Fibroblast of skin of abdomen (primary cell): ENCODE measurements at regions not wholly inside any gene's neighbourhood (a gene's known extent, or its start where the extent isn't known, plus 50 kb on each side); places are given as distances from the start of the nearest gene placed in this dataset.
A peak's percentile ranks its signal among the peaks of the same experiment; 100 is the strongest.

ENCODE experiments used
- DNase-seq: peaks from one replicate; pipeline ENCODE4 v3.0.0-alpha.2; 2013

DNA sequence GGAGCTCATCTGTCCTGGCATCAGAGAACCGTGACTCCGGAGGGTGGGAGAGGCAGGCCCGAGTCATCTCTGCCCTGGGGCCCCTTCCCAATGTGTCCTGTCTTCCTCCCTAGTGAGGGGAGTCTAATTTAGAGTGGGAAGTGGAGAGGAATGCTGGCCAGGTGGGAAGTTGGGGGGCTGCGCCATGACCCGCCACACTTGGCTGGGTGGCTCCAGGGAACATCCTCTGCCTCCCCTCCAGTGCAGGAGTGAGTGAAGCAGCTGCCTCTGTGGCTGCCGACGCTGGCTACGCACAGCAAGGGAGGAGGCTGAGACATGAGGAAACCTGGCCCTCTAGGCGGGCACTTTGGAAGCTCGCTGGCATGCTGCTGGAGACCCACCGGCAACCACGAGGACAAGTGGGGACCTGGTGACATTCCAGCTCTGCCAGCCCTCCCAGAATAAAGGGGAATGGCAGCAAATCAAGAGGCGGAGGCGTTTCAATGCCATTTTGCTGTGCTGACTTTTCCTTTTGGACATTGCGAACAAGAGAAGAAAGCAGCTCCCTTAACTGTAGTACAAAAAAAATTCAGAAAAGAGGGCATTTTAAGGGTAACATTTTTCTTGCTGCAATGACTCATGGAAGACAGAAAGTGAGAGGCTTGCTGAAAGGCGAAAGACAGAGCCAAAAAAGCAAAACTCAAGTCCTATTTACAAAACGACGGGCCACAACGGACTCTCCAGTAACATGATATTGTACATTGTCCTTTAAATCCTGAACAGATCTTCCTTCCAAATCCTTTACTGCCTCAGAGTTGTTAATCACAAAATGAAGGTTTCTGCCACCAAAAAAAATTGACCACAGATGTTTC is 121.2 kb upstream of the PITRM1 start:
- DNase-seq: peak; percentile 61

DNA sequence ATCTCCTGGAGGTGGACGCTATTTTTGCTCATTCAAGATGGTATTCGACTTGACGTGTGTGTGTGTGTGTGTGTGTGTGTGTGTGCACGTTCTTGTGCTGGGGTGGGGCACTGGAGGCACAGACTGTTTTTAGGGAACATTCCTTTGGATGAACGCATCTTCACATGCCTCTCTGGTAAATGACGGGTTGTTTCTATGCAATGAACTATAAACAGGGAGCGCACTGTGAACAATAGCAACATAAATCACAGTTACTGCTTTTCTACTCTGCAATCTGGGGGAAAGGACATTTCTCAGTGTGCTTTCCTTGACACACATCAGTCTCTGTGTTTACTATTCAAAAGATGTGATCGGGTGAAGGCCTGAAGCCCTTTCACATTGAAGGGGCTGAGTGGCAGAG is 120.1 kb upstream of the PITRM1 start:
- DNase-seq: peak; percentile 66

DNA sequence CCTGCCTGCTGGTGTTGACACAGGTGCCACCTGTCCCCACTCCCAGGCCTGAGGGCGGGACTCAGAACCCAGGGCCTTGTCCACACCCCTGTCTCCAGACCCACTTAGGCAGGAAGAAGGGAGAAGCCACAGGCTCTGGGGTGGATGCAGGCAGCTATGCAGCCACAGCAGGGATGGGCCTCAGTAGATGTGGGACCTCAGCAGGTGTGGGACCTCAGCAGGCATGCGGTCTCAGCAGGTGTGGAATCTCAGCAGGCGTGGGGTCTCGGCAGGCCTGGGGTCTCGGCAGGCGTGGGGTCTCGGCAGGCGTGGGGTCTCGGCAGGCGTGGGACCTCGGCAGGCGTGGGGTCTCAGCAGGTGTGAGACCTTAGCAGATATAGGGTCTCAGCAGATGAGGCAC is 118.0 kb upstream of the PITRM1 start:
- DNase-seq: no peak

DNA sequence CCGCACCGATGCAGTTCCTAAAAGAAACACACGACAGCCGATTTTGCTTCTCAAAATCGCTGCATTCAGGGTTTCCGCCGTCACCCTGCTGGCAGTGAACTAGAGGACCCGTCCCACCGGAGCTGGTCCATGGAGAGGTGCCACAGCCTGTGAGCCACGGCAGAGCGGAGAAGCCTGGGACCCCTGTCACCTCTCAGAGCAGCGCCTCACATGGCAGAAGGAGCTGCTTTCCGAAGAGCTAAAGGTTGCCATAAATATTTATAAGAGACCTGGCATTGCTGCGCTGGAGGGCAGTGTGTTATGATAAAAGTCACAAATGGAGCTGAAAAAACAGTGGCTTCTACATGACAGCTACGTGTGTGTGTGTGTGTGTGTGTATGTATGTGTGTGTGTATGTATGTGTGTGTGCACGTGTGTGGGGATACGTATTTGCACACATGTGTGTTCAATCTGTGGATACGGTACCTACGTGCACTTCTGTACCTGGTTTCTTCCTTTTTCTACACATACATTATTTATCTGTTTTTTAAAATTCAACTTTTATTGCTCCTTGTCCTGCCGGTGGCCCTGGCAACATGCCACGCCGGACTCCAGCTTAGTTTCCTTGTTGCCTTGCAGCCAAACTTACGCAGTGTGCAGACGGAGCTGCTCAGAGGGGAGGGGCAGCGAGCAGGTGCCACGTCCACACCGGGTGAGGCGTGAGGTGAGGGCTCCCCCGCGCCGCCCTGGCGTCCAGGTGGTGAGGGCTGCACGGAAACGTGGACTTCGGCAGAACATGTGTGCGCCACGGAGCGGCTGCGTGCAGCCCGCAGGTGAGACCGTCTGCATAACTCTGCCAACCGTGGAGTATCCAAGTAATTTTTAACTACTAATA is 115.2 kb upstream of the PITRM1 start:
- DNase-seq: no peak

DNA sequence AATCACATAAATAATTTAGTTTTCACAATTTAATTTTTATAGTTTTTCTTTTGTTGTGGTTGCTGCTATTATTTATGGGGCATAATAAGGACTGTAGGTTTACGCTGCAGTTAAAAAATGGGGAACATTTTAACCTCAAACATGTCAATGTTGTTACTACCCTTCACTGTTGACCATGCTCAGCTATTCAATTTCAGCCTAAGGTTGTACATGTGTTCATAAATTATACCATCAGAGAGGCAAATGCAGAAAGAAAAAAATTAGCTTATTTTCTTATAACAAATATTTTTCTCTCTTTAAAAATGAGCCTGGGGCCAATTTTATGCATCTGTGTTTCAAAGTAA is 110.1 kb upstream of the PITRM1 start:
- DNase-seq: no peak

DNA sequence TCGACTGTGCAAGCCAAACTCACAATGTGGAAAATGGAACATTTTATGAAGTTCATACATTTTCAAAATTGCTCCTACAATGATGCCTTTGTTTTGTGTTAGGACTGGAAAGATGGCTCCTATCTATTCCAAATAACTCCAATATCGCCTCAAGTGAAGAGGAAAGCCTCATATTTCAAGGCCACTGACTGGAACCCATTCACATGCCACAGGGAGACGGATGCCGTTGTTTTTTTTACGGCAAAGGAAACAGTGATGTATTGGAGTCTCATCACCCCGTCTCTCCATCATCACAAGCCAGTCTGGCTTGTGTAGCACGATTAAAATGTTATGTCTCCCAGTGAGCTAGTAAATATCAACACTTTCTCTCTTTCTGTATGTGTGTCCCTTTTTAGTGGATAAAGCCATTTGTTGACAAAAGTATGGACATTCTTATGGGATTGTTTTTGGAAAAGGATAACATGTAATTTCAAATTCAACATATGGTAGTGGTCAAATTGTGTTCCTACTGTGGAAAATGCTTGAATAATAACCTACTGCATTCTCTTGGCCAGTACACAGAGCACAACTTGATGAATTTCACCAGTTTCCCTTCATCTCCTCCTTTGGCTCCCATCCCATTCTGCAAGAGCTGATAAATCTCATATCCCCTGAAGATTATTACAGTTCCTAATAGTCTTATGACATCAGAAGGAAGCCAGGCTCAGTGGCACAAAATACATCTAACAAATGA is 109.5 kb upstream of the PITRM1 start:
- DNase-seq: no peak

DNA sequence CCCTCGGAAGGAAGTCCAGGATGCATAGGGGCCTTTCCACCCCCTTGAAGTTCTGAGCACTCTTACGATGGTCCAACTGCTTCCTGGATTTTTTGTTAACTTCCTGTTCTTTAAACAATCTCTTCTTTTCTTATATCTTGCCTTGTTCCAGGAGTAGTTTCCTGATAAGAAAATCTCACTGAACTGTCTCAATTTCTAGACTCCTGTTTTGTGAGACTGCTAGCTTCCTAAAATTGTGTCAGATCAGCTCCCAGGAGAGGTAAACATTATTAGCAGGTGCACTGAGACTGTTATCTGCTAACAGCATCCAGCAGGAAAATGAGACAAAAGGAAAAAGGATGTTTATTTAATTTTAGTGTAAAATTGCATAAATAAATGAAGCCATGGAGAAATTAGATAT is 106.2 kb upstream of the PITRM1 start:
- no peak for DNase-seq

DNA sequence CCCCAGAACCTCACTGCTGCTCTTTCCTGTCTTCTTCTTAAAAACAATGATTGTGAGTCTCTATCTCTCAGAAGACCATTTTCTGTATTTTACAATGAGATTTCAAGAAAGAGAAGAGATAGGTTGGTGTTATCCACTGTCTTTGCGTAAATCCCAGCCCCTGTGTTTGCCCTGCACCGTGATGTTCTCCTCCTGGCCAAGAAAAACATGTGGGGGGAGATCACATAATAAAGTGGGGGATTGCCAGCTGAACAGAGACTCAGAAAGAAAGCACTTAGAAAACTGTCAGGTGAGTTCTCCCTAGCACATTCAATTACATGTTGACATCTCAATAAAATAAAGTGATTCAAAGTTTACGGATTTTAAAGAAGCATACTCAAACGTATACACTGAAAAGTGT is 105.0 kb upstream of the PITRM1 start:
- DNase-seq: no peak

DNA sequence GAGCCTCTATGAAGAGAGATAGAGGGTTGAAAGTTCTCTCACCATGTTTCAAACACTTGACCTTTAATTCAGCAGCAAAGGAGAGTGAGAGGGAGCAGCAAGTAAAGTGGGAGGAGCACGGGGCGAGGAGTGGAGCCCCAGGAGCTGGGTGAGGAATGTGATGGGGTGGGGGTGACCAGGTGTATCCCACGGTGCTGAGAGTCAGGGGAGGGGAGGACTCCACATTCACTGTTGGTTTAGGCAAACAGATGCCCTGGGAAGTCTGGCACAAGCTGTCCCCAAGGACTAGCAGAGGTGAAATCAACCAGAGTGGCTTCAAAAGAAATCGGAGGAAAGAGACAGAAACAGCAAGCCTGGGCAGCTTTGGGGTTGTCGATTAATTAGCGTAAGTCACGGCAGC is 101.8 kb upstream of the PITRM1 start:
- DNase-seq: no peak

DNA sequence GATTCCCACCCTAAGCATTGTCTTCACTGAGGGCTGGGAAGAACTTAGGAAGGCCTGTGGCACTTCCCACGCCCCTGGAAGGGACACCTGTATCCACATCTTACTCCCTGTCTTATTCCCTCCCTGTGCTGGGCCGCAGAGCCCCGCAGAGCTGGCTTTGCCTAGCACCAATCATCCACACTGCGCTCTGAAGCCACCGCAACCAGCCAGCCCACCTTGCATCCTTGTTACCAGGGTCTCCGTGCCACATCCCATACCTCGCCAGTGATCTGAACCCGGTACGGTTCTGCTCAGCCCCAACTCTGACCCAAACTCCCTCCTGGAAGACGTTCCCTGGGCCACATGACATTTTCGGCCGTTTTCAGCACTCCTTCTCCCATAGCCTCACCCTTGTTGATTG is 101.4 kb upstream of the PITRM1 start:
- DNase-seq: no peak

DNA sequence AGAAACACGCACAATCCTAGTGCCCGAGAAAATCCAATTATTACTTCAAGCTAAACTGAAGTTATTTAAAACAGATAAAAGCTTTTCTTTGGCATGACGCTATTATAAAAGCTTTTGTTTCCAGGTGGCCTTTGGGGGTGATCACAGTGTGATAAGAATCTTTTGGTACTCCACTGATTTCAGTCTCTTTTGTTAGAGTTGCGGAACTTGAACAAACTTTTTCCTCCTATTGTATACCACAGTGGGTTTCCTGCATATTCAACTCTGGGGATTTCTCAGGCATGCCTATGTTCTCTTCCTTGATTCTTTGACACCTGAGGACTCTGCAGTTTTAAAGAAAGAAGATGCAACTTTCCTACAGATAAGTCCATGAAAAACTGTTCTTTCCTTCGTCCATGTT is 99.7 kb upstream of the PITRM1 start:
- no peak for DNase-seq

DNA sequence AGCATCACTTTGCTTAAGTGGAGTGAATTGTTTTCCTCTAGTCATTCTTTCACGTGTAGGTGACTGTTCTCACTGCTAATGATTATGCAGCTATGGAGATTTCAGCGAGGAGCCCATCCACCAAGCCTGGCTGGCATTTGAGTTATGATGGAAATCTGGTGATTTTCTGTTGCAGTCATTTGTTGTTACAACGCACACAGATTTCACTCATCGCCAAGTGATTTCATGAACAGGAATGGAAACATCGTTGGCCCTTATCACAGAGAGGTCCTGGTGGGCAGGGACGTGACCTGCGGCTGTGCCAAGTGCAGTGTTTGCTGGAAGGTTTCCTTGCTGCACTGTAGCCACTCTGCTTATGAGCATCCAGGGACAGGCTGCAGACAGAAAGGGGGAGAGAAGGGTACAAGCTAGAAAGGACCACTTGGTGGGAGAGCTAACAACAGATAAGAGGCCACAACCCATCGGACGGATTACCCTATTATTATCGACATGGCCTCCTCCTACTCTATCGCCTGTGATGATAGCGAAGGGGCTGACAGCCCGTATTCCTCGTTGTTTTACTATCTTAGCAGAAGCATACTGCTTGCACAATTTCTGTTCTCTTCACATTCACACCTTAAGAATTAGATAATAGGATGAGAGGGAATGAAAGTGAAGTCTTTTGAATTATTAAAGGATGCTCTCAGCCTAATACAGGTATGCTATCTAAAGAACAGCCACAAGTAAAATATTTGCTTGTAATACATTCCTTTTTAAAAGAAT is 99.0 kb upstream of the PITRM1 start:
- DNase-seq: no peak

DNA sequence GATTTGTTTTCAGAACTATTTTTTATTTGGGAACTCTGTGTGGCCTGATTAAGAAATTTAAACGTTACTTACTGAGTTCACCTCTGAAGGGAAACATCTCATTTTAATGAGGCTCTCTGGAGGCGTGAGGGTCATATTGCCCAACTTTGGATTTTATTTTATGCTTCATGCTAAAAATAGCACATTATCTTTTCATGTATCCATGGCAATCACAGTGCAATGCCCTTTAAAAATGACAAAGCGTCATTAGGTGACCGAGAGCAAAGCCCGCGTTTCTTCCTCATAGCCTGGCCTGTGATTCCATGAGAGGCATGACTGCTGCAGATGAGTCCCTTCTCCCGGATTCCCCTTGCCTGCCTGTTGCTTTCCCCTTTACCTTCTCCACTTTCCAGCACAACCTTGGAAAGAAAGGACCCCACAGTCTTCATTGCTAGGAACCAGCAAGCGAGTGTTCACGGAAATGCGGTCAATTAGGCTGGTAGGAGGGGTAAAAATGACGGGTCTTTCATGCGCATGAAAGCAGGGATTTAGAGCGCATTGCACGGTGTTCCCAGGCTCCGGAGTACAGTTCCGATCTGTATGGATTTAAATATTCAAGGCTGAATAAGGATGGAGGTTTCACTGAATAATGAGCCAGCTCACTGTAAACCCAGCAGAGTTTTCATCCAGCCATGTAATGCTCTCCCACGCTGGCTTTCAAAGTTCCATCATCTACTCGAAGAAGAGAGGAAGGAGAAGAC is 98.2 kb upstream of the PITRM1 start:
- DNase-seq: no peak

DNA sequence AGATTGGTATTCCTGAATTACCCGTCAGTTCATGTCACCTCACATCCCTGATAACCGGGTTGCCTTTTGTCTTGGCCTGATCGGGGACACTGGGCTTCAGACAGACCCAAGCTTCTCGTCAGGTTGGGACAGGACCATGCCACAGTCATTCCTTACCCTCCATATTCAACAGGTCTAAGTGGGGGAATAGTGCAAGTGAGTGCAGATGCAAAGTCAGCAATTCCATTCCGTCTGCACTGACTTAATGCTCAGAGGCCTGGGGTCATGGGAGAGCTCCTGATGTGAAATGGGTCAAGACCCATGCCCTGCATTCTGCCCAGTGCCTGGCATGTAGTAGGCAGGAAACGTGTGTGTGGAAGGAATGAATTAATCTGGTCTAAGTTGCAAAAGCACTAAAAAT is 95.4 kb upstream of the PITRM1 start:
- DNase-seq: no peak

DNA sequence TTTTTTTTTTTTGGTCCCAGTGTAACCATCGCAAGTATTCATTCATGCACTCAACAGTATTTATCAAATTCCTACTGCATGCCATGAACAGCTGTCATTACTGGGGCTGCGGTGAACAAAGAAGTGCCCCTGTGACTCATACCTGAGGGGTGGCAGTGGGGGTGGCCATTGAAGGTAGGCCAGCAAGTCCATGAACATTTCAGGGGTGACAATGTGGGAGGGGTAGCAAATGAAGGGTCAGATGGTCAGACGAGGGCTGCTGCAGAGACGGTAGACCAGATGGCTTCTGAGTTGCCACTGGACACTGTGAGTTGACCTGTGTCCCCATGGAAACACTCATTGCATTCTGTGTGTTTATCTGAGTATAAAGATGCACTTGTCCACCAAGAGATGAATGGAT is 92.5 kb upstream of the PITRM1 start:
- peak; percentile 32 for DNase-seq

DNA sequence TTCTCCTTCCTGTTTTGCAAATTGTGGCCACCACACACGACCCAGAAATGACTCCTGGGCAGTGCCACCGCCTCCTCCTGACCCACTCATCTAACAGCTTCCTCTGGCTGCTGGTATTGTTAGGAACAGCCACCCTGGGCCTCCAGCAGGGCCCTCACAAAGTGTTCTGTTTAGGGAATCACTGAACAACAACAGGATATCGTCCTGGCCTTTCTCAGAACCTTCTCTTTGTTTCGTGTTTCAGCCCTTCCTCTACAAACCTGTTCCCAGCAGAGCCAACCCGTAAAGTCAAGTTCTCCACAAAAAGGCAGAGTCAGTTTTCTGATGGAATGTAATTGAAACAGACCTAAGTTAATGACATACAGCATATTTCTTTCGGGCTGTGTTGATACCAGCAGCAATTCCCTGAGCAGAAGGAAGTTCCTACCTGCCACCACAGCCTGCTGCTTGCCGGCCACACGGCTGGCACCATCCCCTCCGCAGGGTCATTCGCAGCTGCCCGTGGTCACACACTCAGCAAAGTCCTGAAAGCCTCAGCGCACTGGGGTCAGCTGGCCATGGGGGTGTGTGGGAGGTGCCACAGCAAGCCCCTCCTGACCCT is 91.7 kb upstream of the PITRM1 start:
- DNase-seq: no peak

DNA sequence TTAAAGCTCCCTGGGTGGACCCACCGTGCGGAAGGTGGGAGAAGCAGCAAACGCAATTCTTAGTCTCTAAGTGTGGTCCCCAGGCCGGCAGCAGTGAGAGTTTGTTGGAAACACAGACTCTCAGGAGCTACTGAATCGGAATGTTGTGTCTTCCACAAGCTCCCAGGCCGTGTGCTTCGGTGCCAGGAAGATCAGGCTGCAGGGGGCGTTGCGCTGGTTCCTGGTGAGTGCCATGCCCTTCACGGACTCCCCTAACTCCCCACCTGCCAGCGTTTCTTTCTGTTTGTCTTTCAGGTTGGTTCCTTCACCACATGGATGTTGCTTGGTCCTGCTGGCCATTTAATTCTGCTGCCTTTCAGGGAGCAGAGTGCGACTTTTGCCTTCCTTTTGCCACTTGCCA is 91.2 kb upstream of the PITRM1 start:
- no peak for DNase-seq

DNA sequence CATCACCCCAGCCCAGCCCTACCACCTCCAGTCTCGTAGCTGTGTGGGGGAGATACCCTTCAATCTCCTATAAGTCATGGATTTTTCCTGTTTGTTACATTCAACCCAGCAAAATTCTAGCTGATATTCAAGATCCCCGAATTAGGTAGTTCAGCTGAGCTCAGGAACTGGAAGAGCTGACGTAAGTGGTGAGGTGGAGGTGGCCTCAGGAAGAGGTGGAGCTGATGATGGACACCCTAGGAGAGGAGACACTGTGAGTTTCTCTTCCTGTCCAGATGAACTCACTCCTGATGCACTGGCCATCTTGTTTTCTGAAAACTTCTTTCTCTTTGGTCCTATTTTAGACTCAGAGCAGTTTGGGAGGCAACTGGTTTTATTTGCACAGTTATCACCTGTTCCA is 90.5 kb upstream of the PITRM1 start:
- no peak for DNase-seq

DNA sequence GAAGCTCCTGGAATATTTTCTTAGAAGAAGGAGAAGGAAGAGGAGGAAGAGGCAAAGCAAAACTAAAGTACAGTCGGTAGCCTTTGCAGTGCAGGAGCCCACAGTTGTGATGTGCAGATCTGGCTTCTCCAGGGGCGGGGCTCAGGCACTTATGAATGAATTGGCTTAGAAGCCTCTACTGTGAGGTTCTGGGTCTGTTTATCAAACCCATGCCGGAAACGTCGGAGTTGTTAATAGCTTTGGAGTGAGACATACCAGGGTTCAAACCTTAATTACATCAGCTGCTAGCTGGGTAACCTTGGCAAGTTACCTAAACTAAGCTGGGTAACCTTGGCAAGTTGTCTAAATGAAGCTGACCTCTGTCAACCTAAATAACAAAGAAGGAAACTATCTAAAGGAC is 89.3 kb upstream of the PITRM1 start:
- DNase-seq: no peak

DNA sequence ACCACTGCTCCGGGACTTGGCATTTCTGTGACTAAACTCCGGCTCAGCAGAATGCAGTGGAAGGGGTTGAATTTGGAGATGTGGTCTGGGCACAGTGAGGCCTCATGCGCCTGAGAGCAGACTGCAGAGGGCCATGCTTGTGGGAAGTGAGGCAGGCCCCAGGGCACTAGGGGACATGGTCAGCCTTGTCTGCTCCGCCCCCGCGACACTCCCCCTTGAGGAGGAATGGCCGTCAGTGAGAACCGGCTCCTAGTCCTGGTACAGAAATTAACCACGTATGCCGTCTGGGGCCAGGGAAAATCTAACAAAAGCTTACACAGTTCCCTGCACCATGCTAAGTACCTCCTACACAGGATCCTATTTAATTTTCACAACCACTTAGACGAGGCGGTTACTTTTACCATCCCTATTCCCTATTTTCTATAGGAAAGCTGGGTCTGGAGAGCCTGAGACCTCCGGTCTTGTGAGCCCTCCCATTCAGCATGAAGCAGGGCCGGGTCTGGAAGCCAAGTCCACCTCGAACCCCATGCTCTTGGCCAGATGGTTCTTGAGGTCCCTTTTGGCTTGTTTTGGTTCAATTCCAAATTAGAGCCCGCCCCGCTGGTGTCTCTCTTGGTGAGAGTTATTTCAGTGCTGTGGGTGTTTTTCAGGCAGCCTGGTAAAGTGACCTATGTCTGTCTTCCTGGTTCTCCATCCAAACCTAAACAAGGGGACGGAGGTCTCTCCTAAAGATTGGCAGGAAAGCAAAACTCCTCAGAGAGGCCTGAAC is 87.7 kb upstream of the PITRM1 start:
- no peak for DNase-seq

DNA sequence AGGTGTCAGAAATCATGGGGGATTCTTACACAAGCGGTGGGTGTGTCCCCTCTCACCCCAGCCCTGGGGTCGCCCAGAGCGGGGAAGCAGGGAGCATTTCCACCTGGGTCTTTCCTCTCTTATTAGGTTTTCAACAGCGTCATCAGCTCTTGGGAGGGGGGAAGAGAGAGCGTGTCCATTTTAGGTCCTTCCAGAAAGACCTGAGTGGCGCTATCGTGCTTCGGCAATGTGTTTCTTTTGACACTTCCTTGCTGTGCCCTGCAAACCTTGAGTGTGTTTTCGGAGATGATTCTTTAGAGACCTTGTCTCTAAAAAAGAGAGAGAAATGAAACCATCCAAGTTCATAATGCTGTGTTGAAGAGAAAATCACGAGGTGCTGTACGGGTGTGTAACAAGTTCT is 86.9 kb upstream of the PITRM1 start:
- DNase-seq: no peak
